GM18858 (cell line): ENCODE measurements at regions not wholly inside any gene's neighbourhood (a gene's known extent, or its start where the extent isn't known, plus 50 kb on each side); places are given as distances from the start of the nearest gene placed in this dataset.

Experiments
- ATAC-seq: cut with Tn5 transposase; IDR thresholded peaks from one replicate; pipeline ENCODE4 v1.9.1; 2021; ENCODE audit not compliant: unreplicated experiment

GRCh38 chr14:25103271-25103670, 53.3 kb upstream of the STXBP6 start:
- no peak for ATAC-seq

- ATAC-seq = no peak
Measured at GRCh38 chr14:25102788-25103187, 52.8 kb upstream of the STXBP6 start.

GRCh38 chr14:25101276-25101675, 51.3 kb upstream of the STXBP6 start:
- no peak for ATAC-seq
